ENCODE measurements at regions not wholly inside any gene's neighbourhood (a gene's known extent, or its start where the extent isn't known, plus 50 kb on each side); places are given as distances from the start of the nearest gene placed in this dataset.

GRCh38 chr3:70849911-70850699, 537.7 kb upstream of the MDFIC2 start:
- DNase-seq (ENCODE audit: low read depth in 2 of 3, low spot score in 2 of 3), result no peak

GRCh38 chr3:70840106-70840870, 527.9 kb upstream of the MDFIC2 start:
- DNase-seq (ENCODE audit: low read depth in 2 of 3, low spot score in 2 of 3), result no peak

GRCh38 chr3:70833239-70833960, 521.0 kb upstream of the MDFIC2 start:
- DNase-seq (ENCODE audit: low read depth in 2 of 3, low spot score in 2 of 3), result no peak

DNA sequence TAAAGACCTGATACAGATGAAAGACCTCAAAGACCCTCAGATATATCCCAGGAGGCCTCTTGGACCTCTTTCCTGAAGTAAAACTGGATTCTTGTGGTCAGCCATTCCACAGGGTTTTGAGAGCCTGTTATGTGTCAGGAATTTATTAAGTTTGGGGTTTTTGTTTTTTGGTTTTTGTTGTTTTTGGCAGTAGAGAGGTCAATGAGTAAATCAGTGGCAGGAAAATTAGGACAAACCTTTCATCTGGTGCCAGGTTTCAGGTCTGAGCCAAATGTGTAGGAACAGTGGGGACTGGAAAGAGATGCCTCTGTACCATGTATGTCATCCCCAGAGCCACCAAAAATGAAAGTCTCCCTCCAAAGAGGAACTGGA, 520.4 kb upstream of the MDFIC2 start:
- no peak for DNase-seq (ENCODE audit: low read depth in 2 of 3, low spot score in 2 of 3)

DNA sequence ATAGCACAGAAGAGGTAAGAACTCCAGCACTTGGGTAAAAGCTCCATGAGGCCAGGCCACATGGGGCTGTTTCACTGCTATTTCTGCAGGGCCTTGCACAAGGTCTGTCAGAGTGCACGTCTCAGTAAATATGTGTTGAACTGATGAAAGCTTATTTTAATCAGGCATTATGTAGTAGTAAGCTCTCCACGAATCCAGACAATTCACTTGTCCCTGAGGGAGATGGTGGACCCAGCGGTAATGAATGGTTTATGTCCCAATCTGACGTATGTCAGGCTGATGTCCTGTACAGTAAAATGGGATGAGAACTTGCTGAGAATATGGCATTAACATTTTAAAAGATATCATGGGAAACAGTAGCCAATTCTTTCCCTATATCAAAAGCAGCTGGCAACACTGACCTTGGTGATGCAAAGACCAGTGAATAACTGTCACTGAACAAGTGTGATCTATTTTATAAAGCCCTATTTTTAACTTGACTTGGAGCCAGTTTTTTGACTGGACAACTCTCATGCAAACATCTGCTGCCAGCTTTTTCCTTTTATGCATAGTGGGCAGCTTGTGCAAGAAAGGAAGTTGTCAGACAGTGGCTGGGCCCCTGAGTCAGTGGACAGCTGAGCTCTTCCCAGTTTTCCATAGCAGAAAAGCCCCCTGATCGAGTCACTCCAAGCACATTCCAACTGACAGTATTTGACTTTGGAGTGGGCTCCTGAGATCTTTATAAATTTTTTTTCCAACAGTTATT, 519.8 kb upstream of the MDFIC2 start:
- no peak for DNase-seq (ENCODE audit: low read depth in 2 of 3, low spot score in 2 of 3)

- no peak for DNase-seq (ENCODE audit: low read depth in 2 of 3, low spot score in 2 of 3)
These were observed 516.7 kb upstream of the MDFIC2 start for GRCh38 chr3:70829092-70829491.

GRCh38 chr3:70824773-70825172, 512.3 kb upstream of the MDFIC2 start:
- no peak for DNase-seq (ENCODE audit: low read depth in 2 of 3, low spot score in 2 of 3)

DNA sequence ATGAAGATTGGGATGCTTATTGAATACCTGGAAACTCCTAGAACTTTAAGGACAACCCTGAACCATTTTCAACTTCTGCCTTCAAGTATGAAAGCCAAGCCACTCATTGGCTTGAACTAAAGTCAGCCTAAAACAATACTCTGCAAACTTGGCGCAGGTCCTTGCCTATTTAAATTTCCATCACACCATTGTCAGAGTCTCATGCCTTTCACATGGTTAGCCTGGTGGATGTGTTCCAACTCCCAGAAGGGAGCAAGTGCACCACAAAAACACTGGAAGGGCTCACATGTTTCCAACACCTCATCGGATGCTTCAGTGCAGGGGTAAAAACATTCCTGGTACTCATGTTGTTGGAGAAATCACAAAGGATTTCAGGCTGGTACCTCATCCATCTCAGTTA, 511.6 kb upstream of the MDFIC2 start:
- DNase-seq (ENCODE audit: low read depth in 2 of 3, low spot score in 2 of 3), result no peak

- DNase-seq (ENCODE audit: low read depth in 2 of 3, low spot score in 2 of 3), result no peak
These were observed 511.2 kb upstream of the MDFIC2 start for GRCh38 chr3:70823622-70824021.

- DNase-seq (ENCODE audit: low read depth in 2 of 3, low spot score in 2 of 3), result no peak
These were observed 510.2 kb upstream of the MDFIC2 start for GRCh38 chr3:70822669-70823068.

GRCh38 chr3:70821602-70822001, 509.2 kb upstream of the MDFIC2 start:
- no peak for DNase-seq (ENCODE audit: low read depth in 2 of 3, low spot score in 2 of 3)

GRCh38 chr3:70820397-70820796, 508.0 kb upstream of the MDFIC2 start:
- no peak for DNase-seq (ENCODE audit: low read depth in 2 of 3, low spot score in 2 of 3)

GRCh38 chr3:70818145-70818544, 505.7 kb upstream of the MDFIC2 start:
- DNase-seq (ENCODE audit: low read depth in 2 of 3, low spot score in 2 of 3), result no peak

DNA sequence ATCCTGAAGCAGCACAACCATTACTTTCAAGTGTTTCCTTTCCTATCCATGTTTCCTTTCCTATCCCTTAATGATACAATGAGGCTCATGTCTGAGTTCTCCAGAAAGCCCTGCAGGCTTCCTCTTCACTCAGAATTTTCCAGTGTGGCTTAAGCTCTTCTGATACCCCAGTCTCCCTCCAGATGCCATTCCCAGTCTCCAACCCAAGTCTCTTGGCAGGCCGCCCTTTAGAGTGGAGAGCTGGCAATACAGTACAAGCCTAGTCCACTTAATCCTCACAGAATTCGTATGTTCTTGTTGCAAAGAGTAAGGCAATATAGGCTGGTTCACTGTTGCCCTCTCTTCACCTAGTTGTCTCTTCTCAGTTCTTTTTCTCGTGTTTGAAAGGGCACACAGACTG, 503.9 kb upstream of the MDFIC2 start:
- DNase-seq (ENCODE audit: low read depth in 2 of 3, low spot score in 2 of 3), result no peak

DNA sequence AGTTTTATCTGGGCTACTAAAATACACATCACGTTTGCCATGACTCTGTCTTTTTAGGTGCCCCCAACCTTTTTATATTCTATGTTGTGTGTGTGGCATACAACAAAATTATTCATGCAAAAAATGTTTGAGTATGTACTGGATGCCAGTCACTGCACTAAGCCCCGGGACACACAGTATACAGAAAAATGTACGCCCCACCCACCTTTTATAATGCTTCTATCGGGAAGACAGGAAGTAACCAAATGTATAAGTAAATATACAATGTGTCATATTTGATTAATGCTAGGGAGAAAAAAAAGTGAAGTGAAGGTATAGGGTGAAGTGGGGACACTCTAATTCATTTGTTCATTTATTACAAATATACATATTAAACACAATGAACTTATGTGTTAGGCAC, 503.4 kb upstream of the MDFIC2 start:
- no peak for DNase-seq (ENCODE audit: low read depth in 2 of 3, low spot score in 2 of 3)

GRCh38 chr3:70813311-70813710, 500.9 kb upstream of the MDFIC2 start:
- no peak for DNase-seq (ENCODE audit: low read depth in 2 of 3, low spot score in 2 of 3)

DNA sequence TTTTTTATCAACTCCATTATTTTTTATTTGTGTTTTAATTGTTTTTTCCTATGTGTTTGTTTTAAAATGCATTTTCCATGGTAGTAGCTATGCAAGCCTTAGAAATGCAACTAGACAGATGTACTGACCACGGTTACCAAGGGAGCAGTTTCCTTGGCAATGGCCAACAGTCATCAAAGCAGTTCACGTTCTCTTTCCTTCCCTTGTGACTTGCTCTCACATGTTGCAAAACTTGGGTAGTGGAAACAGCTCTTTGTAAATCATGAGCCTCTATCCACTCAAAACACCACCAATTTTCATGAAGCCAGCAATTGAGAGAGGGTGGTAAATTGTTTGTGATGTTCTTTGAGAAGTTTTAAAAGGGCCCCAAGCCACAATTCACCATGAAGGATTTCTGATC, 499.4 kb upstream of the MDFIC2 start:
- no peak for DNase-seq (ENCODE audit: low read depth in 2 of 3, low spot score in 2 of 3)

- no peak for DNase-seq (ENCODE audit: low read depth in 2 of 3, low spot score in 2 of 3)
These were observed 496.4 kb upstream of the MDFIC2 start for GRCh38 chr3:70808881-70809280.

- DNase-seq (ENCODE audit: low read depth in 2 of 3, low spot score in 2 of 3), result no peak
These were observed 494.1 kb upstream of the MDFIC2 start for GRCh38 chr3:70806556-70806955.

DNA sequence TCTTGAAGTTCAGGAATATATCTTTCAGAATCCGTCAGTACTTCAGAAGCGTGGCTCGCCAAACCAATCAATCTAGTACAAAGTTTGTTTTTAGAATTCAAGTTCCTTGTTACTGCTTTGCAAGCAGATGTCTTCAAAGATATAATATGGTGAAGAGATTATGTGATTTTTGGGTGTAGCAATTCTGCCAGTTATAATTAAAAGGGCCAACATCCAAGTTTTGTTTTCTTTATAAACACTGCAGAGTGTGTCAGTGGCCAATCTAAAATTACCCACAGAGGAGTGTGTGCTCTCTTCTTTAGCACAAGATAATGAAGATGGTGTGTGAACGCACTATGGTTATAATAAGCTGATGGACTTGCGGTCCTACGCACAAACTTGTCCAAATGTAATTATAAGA, 493.6 kb upstream of the MDFIC2 start:
- DNase-seq (ENCODE audit: low read depth in 2 of 3, low spot score in 2 of 3), result no peak

Data from activated CD8-positive, alpha-beta memory T cell treated with anti-CD3 and anti-CD28 coated beads for 48 hours (primary cell).